ENCODE measurements at regions not wholly inside any gene's neighbourhood (a gene's known extent, or its start where the extent isn't known, plus 50 kb on each side); places are given as distances from the start of the nearest gene placed in this dataset.

- H3K9me3 ChIP-seq (ENCODE audit: control insufficient read depth in 2 of 3, low read length in 3 of 3), result no peaks in the 10 kb centered on the region
- Mint-ChIP-seq H3K27me3 (peaks cover 0 to 9% (median 0%) of the 10 kb centered on the region in 5 donors), H3K27ac (no peak overlapping the region), H3K4me1 (peaks cover 0 to 1% (median 0%) of the 10 kb centered on the region in 7 donors), H3K36me3 (no peaks in the 10 kb centered on the region), H3K9me3 (no peaks in the 10 kb centered on the region), H3K4me3 (no peak overlapping the region)
- DNase-seq (no peak), ATAC-seq (peak; percentile 59)
- CTCF ChIA-PET, result no interaction called here
- no peak overlapping the region for H3K27ac ChIP-seq (ENCODE audit: low read depth, low read length)
- H3K4me1 ChIP-seq (ENCODE audit: control insufficient read depth in 2 of 2, insufficient read depth in 2 of 2, low read length in 2 of 2), result no peaks in the 10 kb centered on the region
- POLR2A ChIA-PET, result no interaction called here
- H3K27me3 ChIP-seq (ENCODE audit: control insufficient read depth in 2 of 2, insufficient read depth in 2 of 2, low read length in 2 of 2), result no peaks in the 10 kb centered on the region
- no peak overlapping the region for H3K4me3 ChIP-seq (ENCODE audit: low read length)
- no peaks in the 10 kb centered on the region for H3K36me3 ChIP-seq (ENCODE audit: control insufficient read depth in 2 of 3, insufficient read depth in 3 of 3, low read length in 3 of 3)
- intact Hi-C loops (cut with micrococcal nuclease), result no loop called here
Observed at GRCh38 chr4:11805842-11806241, 377.1 kb upstream of the HS3ST1 start.

GRCh38 chr4:11801466-11802446 is 373.1 kb upstream of the HS3ST1 start:
- POLR2A ChIA-PET, result no interaction called here
- Mint-ChIP-seq H3K9me3 (no peaks in the 10 kb centered on the region), H3K27ac (no peak overlapping the region), H3K27me3 (peaks cover 0 to 9% (median 0%) of the 10 kb centered on the region in 5 donors), H3K4me3 (no peak overlapping the region), H3K36me3 (no peaks in the 10 kb centered on the region), H3K4me1 (peaks cover 0 to 1% (median 0%) of the 10 kb centered on the region in 7 donors)
- CTCF ChIA-PET, result no interaction called here
- intact Hi-C loops (cut with micrococcal nuclease), result no loop called here
- Histone ChIP-seq H3K36me3 (ENCODE audit: control insufficient read depth in 2 of 3, insufficient read depth in 3 of 3, low read length in 3 of 3) (no peaks in the 10 kb centered on the region), H3K4me3 (ENCODE audit: low read length) (no peak overlapping the region), H3K27me3 (ENCODE audit: control insufficient read depth in 2 of 2, insufficient read depth in 2 of 2, low read length in 2 of 2) (no peaks in the 10 kb centered on the region), H3K4me1 (ENCODE audit: control insufficient read depth in 2 of 2, insufficient read depth in 2 of 2, low read length in 2 of 2) (no peaks in the 10 kb centered on the region), H3K9me3 (ENCODE audit: control insufficient read depth in 2 of 3, low read length in 3 of 3) (no peaks in the 10 kb centered on the region), H3K27ac (ENCODE audit: low read depth, low read length) (no peak overlapping the region)
- DNase-seq, result no peak
- ATAC-seq, result no peak

GRCh38 chr4:11799196-11799595 is 370.5 kb upstream of the HS3ST1 start:
- Histone ChIP-seq H3K27me3 (ENCODE audit: control insufficient read depth in 2 of 2, insufficient read depth in 2 of 2, low read length in 2 of 2) (no peaks in the 10 kb centered on the region), H3K4me3 (ENCODE audit: low read length) (no peak overlapping the region), H3K36me3 (ENCODE audit: control insufficient read depth in 2 of 3, insufficient read depth in 3 of 3, low read length in 3 of 3) (no peaks in the 10 kb centered on the region), H3K9me3 (ENCODE audit: control insufficient read depth in 2 of 3, low read length in 3 of 3) (no peaks in the 10 kb centered on the region), H3K27ac (ENCODE audit: low read depth, low read length) (no peak overlapping the region), H3K4me1 (ENCODE audit: control insufficient read depth in 2 of 2, insufficient read depth in 2 of 2, low read length in 2 of 2) (no peaks in the 10 kb centered on the region)
- Mint-ChIP-seq H3K36me3 (no peaks in the 10 kb centered on the region), H3K4me3 (no peak overlapping the region), H3K27ac (no peak overlapping the region), H3K4me1 (no peaks in the 10 kb centered on the region), H3K27me3 (peaks cover 0 to 9% (median 0%) of the 10 kb centered on the region in 5 donors), H3K9me3 (peaks cover 0 to 2% (median 0%) of the 10 kb centered on the region in 11 donors)
- ATAC-seq, result no peak
- no peak for DNase-seq
- intact Hi-C loops (cut with micrococcal nuclease), result no loop called here
- ChIA-PET CTCF (no interaction called here), POLR2A (no interaction called here)

- no peaks in the 10 kb centered on the region for H3K4me1 Mint-ChIP-seq
- ChIA-PET POLR2A (no interaction called here), CTCF (interaction anchor here (0.5 kb wide), 1 partner anchor 21 kb away, joined by 3 read pairs; no protein-coding TSS in a partner anchor)
- Histone ChIP-seq H3K36me3 (ENCODE audit: control insufficient read depth in 2 of 3, insufficient read depth in 3 of 3, low read length in 3 of 3) (no peaks in the 10 kb centered on the region), H3K27me3 (ENCODE audit: control insufficient read depth in 2 of 2, insufficient read depth in 2 of 2, low read length in 2 of 2) (no peaks in the 10 kb centered on the region), H3K27ac (ENCODE audit: low read depth, low read length) (no peak overlapping the region), H3K9me3 (ENCODE audit: control insufficient read depth in 2 of 3, low read length in 3 of 3) (no peaks in the 10 kb centered on the region), H3K4me3 (ENCODE audit: low read length) (no peak overlapping the region), H3K4me1 (ENCODE audit: control insufficient read depth in 2 of 2, insufficient read depth in 2 of 2, low read length in 2 of 2) (no peaks in the 10 kb centered on the region)
- H3K36me3 Mint-ChIP-seq, result no peaks in the 10 kb centered on the region
- no peak for DNase-seq
- no peak for ATAC-seq
- H3K27ac Mint-ChIP-seq, result no peak overlapping the region
- H3K9me3 Mint-ChIP-seq, result peaks cover 0 to 7% (median 2%) of the 10 kb centered on the region in 11 donors
- no peak overlapping the region for H3K4me3 Mint-ChIP-seq
- H3K27me3 Mint-ChIP-seq, result peaks cover 0 to 11% (median 6%) of the 10 kb centered on the region in 5 donors
- intact Hi-C loops (cut with micrococcal nuclease), result no loop called here
Observed at GRCh38 chr4:11791797-11792196, 363.1 kb upstream of the HS3ST1 start.

- Mint-ChIP-seq H3K27me3 (peaks cover 0 to 15% (median 6%) of the 10 kb centered on the region in 5 donors), H3K36me3 (no peaks in the 10 kb centered on the region), H3K4me1 (no peaks in the 10 kb centered on the region), H3K27ac (no peak overlapping the region), H3K4me3 (no peak overlapping the region), H3K9me3 (peaks cover 0 to 7% (median 4%) of the 10 kb centered on the region in 11 donors)
- CTCF ChIA-PET, result no interaction called here
- POLR2A ChIA-PET, result no interaction called here
- DNase-seq (no peak), ATAC-seq (no peak)
- H3K36me3 ChIP-seq (ENCODE audit: control insufficient read depth in 2 of 3, insufficient read depth in 3 of 3, low read length in 3 of 3), result no peaks in the 10 kb centered on the region
- H3K27me3 ChIP-seq (ENCODE audit: control insufficient read depth in 2 of 2, insufficient read depth in 2 of 2, low read length in 2 of 2), result no peaks in the 10 kb centered on the region
- H3K4me1 ChIP-seq (ENCODE audit: control insufficient read depth in 2 of 2, insufficient read depth in 2 of 2, low read length in 2 of 2), result no peaks in the 10 kb centered on the region
- no peak overlapping the region for H3K27ac ChIP-seq (ENCODE audit: low read depth, low read length)
- intact Hi-C loops (cut with micrococcal nuclease), result no loop called here
- no peaks in the 10 kb centered on the region for H3K9me3 ChIP-seq (ENCODE audit: control insufficient read depth in 2 of 3, low read length in 3 of 3)
- H3K4me3 ChIP-seq (ENCODE audit: low read length), result no peak overlapping the region
Observed at GRCh38 chr4:11790230-11790629, 361.5 kb upstream of the HS3ST1 start.

DNA sequence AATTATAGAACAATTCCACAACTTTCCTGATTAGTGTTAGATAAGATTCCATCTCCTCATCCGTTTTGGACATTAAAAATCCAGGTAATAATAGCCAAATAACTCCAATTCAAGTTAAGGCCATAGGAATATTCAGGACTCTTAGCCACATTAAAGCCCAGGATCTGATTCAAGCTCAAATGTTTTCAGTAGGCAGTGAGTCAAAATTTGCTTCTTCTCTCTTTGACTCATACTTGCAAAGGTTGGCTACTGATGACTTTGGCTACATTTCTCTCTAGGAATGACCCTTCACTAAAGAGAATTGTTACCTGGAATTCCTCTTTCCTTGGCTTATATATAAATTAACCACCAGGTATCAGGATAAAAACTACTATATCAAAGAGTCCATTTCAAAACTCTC is 354.9 kb upstream of the HS3ST1 start:
- Histone ChIP-seq H3K36me3 (ENCODE audit: control insufficient read depth in 2 of 3, insufficient read depth in 3 of 3, low read length in 3 of 3) (no peaks in the 10 kb centered on the region), H3K4me3 (ENCODE audit: low read length) (no peak overlapping the region), H3K27ac (ENCODE audit: low read depth, low read length) (no peak overlapping the region), H3K27me3 (ENCODE audit: control insufficient read depth in 2 of 2, insufficient read depth in 2 of 2, low read length in 2 of 2) (no peaks in the 10 kb centered on the region), H3K9me3 (ENCODE audit: control insufficient read depth in 2 of 3, low read length in 3 of 3) (no peaks in the 10 kb centered on the region), H3K4me1 (ENCODE audit: control insufficient read depth in 2 of 2, insufficient read depth in 2 of 2, low read length in 2 of 2) (no peaks in the 10 kb centered on the region)
- no peaks in the 10 kb centered on the region for H3K4me1 Mint-ChIP-seq
- ATAC-seq, result no peak
- POLR2A ChIA-PET, result no interaction called here
- no peaks in the 10 kb centered on the region for H3K36me3 Mint-ChIP-seq
- peaks cover 0 to 26% (median 4%) of the 10 kb centered on the region in 5 donors for H3K27me3 Mint-ChIP-seq
- H3K4me3 Mint-ChIP-seq, result no peak overlapping the region
- no peak overlapping the region for H3K27ac Mint-ChIP-seq
- CTCF ChIA-PET, result no interaction called here
- DNase-seq, result no peak
- intact Hi-C loops (cut with micrococcal nuclease), result no loop called here
- peaks cover 0 to 6% (median 0%) of the 10 kb centered on the region in 11 donors for H3K9me3 Mint-ChIP-seq

DNA sequence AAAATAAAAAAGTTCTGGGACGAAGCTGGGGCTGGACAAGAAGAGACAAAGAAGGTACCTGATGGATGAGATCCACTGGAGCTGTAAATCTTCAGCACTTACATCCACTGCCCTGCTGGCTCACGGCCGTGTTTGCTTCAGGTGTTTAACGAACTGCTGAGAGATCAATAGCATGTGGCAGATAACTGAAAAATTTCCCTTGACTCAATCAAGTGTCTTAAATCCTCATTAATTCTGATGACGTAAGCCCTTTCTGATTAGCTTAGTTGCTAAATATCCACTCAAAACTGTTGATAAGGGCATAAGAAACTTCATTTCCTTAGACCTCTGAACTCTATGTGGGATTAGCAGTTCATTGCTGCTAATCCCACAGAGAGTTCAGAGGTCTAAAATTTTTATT is 354.2 kb upstream of the HS3ST1 start:
- Histone ChIP-seq H3K4me3 (ENCODE audit: low read length) (no peak overlapping the region), H3K36me3 (ENCODE audit: control insufficient read depth in 2 of 3, insufficient read depth in 3 of 3, low read length in 3 of 3) (no peaks in the 10 kb centered on the region), H3K27me3 (ENCODE audit: control insufficient read depth in 2 of 2, insufficient read depth in 2 of 2, low read length in 2 of 2) (no peaks in the 10 kb centered on the region), H3K9me3 (ENCODE audit: control insufficient read depth in 2 of 3, low read length in 3 of 3) (no peaks in the 10 kb centered on the region), H3K27ac (ENCODE audit: low read depth, low read length) (no peak overlapping the region), H3K4me1 (ENCODE audit: control insufficient read depth in 2 of 2, insufficient read depth in 2 of 2, low read length in 2 of 2) (no peaks in the 10 kb centered on the region)
- no peak for DNase-seq
- ATAC-seq, result no peak
- no peak overlapping the region for H3K27ac Mint-ChIP-seq
- peaks cover 0 to 26% (median 7%) of the 10 kb centered on the region in 5 donors for H3K27me3 Mint-ChIP-seq
- H3K9me3 Mint-ChIP-seq, result peaks cover 0 to 6% (median 0%) of the 10 kb centered on the region in 11 donors
- no peaks in the 10 kb centered on the region for H3K36me3 Mint-ChIP-seq
- no peaks in the 10 kb centered on the region for H3K4me1 Mint-ChIP-seq
- intact Hi-C loops (cut with micrococcal nuclease), result no loop called here
- ChIA-PET CTCF (no interaction called here), POLR2A (no interaction called here)
- no peak overlapping the region for H3K4me3 Mint-ChIP-seq

All from naive thymus-derived CD4-positive, alpha-beta T cell (primary cell).